Fibroblast of the aortic adventitia (primary cell): ENCODE measurements at regions not wholly inside any gene's neighbourhood (a gene's known extent, or its start where the extent isn't known, plus 50 kb on each side); places are given as distances from the start of the nearest gene placed in this dataset.
"Not testable (repeated sequence)": the region's sequence is repeated elsewhere in the genome, so short reads cannot be mapped to it uniquely, and the experiment has no call there.

Experiments used
- DNase-seq: peaks from one replicate; pipeline ENCODE4 v3.0.0-alpha.2; 2010; ENCODE audit warnings: low read depth
- H3K4me3 ChIP-seq: 2 replicates; pipeline ENCODE4 v1.5.1; 2011; ENCODE audit warnings: low read depth, mild to moderate bottlenecking, control low read depth, low read length, moderate library complexity
- TF ChIP-seq, protein P1 (sequence below): IDR thresholded peaks from 2 replicates; pipeline ENCODE4 v1.5.1; 2011; ENCODE audit warnings: mild to moderate bottlenecking, low read length, control low read depth, inconsistent platforms; ENCODE audit not compliant: insufficient read depth

DNA sequence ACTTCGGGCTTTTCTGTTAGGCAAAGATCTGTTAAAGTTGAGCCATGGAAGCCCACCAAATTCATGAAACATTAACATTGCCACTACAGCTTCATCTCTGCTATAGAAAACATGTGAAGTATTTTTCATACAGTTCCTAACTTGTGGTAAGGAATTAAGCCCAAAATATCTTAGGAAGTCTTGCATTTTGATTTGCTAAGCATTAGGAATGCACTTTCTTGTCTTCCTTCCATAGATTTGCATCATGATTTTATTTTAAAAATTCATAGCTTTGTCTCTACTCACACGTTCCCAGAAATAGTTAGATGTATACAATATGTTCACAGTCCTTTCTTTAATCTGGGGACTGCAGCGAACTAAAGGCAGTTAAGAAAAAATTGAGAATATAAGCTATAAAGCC is 325.6 kb downstream of the CENPW start:
- no peak overlapping the region for H3K4me3 ChIP-seq
- DNase-seq = peak; percentile 15
- TF ChIP-seq, protein P1, sequence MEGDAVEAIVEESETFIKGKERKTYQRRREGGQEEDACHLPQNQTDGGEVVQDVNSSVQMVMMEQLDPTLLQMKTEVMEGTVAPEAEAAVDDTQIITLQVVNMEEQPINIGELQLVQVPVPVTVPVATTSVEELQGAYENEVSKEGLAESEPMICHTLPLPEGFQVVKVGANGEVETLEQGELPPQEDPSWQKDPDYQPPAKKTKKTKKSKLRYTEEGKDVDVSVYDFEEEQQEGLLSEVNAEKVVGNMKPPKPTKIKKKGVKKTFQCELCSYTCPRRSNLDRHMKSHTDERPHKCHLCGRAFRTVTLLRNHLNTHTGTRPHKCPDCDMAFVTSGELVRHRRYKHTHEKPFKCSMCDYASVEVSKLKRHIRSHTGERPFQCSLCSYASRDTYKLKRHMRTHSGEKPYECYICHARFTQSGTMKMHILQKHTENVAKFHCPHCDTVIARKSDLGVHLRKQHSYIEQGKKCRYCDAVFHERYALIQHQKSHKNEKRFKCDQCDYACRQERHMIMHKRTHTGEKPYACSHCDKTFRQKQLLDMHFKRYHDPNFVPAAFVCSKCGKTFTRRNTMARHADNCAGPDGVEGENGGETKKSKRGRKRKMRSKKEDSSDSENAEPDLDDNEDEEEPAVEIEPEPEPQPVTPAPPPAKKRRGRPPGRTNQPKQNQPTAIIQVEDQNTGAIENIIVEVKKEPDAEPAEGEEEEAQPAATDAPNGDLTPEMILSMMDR = no peak

DNA sequence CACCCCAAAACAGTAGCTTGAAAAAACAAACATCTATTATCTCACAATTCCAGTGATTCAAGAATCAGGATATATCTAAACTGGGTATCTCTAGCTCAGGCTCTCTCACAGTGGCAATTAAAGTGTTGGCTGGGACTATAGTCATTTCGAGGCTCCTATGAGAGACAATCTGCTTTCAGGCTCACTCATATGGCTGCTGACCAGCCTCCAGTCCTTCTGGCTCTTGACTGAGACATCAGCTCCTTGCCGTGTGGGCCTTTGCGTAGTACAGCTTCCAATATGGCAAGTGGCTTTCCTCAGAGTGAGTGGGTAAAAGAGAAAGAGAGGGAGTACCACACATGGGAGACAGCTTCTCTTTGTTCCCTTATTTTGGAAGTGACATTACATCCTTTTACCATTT is 327.2 kb downstream of the CENPW start:
- H3K4me3 ChIP-seq = no peak overlapping the region
- no peak for DNase-seq
- TF ChIP-seq, protein P1 = no peak

- TF ChIP-seq, protein P1 = no peak
- no peak overlapping the region for H3K4me3 ChIP-seq
- DNase-seq = no peak
Measured at GRCh38 chr6:126667728-126668127, 327.8 kb downstream of the CENPW start.

DNA sequence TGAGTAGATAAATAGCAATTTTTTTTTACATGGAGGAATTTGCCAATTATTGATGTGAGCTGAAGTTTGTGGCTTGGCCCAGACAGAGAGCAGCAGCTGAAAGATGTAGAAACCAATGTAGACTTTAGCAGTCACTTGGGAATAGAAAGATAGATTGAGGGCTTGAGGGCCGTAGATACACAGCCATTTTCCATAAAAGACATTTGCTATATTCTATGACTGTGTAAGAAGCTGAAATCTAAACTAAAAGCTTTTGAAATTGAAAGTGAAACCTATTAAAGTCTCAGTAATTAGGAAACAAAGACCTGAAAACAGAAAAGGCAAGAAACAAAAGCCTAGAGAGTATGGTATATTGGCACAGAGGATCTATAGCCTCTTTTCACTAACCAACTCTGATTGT is 332.7 kb downstream of the CENPW start:
- no peak overlapping the region for H3K4me3 ChIP-seq
- TF ChIP-seq, protein P1 = no peak
- peak; percentile 88 for DNase-seq

- not testable (repeated sequence) for DNase-seq, H3K4me3 ChIP-seq
Measured at GRCh38 chr6:126673749-126674148, 333.8 kb downstream of the CENPW start.

DNA sequence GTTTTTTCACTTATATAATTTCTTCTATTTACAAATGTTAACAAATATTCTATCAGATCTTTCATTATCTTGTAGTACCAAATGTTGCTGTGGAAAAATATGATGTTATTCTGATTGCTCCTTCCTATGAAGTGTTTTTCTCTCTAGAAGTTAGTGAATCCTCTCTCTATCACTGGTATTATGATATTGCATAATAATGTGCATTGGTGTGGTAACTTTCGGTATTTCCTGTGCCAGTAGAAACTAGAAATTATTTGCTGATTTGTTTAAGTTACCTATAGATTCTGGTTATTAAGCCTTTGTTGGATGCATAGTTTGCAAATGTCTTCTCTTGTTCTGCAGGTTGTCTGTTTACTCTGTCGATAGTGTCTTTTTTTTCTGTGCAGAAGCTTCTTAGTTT is 342.5 kb downstream of the CENPW start:
- no peak overlapping the region for H3K4me3 ChIP-seq
- DNase-seq = peak; percentile 30
- TF ChIP-seq, protein P1 = no peak

- no peak for DNase-seq
- TF ChIP-seq, protein P1 = no peak
- H3K4me3 ChIP-seq = no peak overlapping the region
Measured at GRCh38 chr6:126685182-126685581, 345.3 kb downstream of the CENPW start.
